ENCODE measurements at regions not wholly inside any gene's neighbourhood (a gene's known extent, or its start where the extent isn't known, plus 50 kb on each side); places are given as distances from the start of the nearest gene placed in this dataset.

GRCh38 chr3:115553796-115554486 lies 69.4 kb upstream of the GAP43 start (continued):
- TF ChIP-seq CBX5 (IDR thresholded peaks at IDR 0.05; ENCODE audit: low read depth) (no peak), SIX5 (IDR thresholded peaks at IDR 0.05; ENCODE audit: low read depth, low read length, severe bottlenecking) (no peak), PAX8 (IDR thresholded peaks at IDR 0.05) (no peak)

- FAIRE-seq (no peak), ATAC-seq (no peak), DNase-seq (ENCODE audit: low read depth, low spot score) (no peak)
- Histone ChIP-seq H2AFZ (ENCODE audit: control insufficient read depth, low read depth, low read length) (no peak overlapping the region), H3K4me3 (no peak overlapping the region), H3K36me3 (ENCODE audit: control insufficient read depth in 2 of 2, insufficient read depth in 2 of 2, low read length in 1 of 2) (no peaks in the 10 kb centered on the region), H4K20me1 (ENCODE audit: control insufficient read depth, insufficient read depth) (no peaks in the 10 kb centered on the region), H3K27me3 (replicated peaks in 1 of 2; ENCODE audit: control insufficient read depth in 2 of 2, insufficient read depth in 2 of 2, low read length in 1 of 2) (no peaks in the 10 kb centered on the region), H3K4me1 (ENCODE audit: control insufficient read depth, insufficient read depth, low read length) (no peaks in the 10 kb centered on the region), H3K9ac (ENCODE audit: control insufficient read depth, insufficient read depth, low read length) (no peak overlapping the region), H3K9me3 (replicated peaks; ENCODE audit: control insufficient read depth, insufficient read depth, low read length) (no peaks in the 10 kb centered on the region), H3K4me2 (ENCODE audit: control insufficient read depth, insufficient read depth) (no peak overlapping the region), H3K27ac (ENCODE audit: control insufficient read depth, insufficient read depth) (no peak overlapping the region), H3K79me2 (ENCODE audit: control insufficient read depth, insufficient read depth, low read length) (no peaks in the 10 kb centered on the region)
- ChIA-PET RAD21 (ENCODE audit: unreplicated experiment) (no interaction called here), POLR2A (no interaction called here), SMC1A (ENCODE audit: uncharacterized antibody, unreplicated experiment) (interaction anchor here (0.9 kb wide), 1 partner anchor 14 kb away, joined by 3 read pairs; no protein-coding TSS in a partner anchor), CTCF (no interaction called here)
- TF ChIP-seq SUPT20H (IDR thresholded peaks at IDR 0.05; ENCODE audit: borderline replicate concordance, control insufficient read depth, low read depth, low read length) (no peak), PAX8 (IDR thresholded peaks at IDR 0.05) (no peak), POLR2AphosphoS2 (IDR thresholded peaks at IDR 0.05; ENCODE audit: low read depth, low read length) (no peak), NFYA (IDR thresholded peaks at IDR 0.05; ENCODE audit: borderline replicate concordance, low read depth, low read length) (no peak), RBBP5 (conservative IDR thresholded peaks at IDR 0.05) (no peak), BCL11A (IDR thresholded peaks at IDR 0.05; ENCODE audit: low read depth, low read length) (no peak), EP300 (IDR thresholded peaks at IDR 0.05; ENCODE audit: borderline replicate concordance in 1 of 2, control insufficient read depth in 1 of 2, low read depth in 2 of 2, low read length in 2 of 2) (no peak), STAT1 (conservative IDR thresholded peaks at IDR 0.05) (no peak), CEBPZ (IDR thresholded peaks at IDR 0.05; ENCODE audit: low read depth, low read length) (no peak), BMI1 (IDR thresholded peaks at IDR 0.05; ENCODE audit: borderline replicate concordance) (no peak), SPI1 (IDR thresholded peaks at IDR 0.05; ENCODE audit: borderline replicate concordance, insufficient read depth, low read depth, low read length) (no peak)
- intact Hi-C loops (cut with micrococcal nuclease; ENCODE audit: unreplicated experiment): no loop called here
- BruUV-seq (replicated peaks): no TSS peak
- in situ Hi-C loops (cut with MboI): no loop called here
These were observed 68.9 kb upstream of the GAP43 start for GRCh38 chr3:115554487-115554807.
